GM12891 (cell line): ENCODE measurements at regions not wholly inside any gene's neighbourhood (a gene's known extent, or its start where the extent isn't known, plus 50 kb on each side); places are given as distances from the start of the nearest gene placed in this dataset.

ENCODE experiments used
- POLR2A ChIP-seq: IDR thresholded peaks from 2 replicates; pipeline ENCODE4 v1.6.1; 2011; ENCODE audit warnings: low read depth, low read length, control low read depth
- POLR2AphosphoS5 ChIP-seq: IDR thresholded peaks from 2 replicates; pipeline ENCODE4 v1.6.1; 2011; ENCODE audit warnings: low read depth, low read length, control low read depth
- TAF1 ChIP-seq: IDR thresholded peaks from 2 replicates; pipeline ENCODE4 v1.6.1; 2011; ENCODE audit warnings: low read depth, low read length, control low read depth

DNA sequence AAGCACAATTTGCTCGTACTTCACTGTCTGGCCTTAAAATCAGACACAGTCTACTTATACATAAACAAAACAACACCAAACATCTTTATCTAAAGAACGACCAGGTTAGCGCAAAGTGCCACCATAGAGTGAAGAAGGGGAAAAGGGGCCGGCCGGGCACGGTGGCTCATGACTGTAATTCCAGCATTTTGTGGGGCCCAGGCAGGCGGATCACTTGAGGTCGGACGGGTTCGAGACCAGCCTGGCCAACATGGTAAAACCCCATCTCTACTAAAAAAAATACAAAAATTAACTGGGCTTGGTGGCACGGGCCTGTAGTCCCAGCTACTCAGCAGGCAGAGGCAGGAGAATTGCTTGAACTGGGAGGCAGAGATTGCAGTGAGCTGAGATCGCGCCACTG, 118.5 kb upstream of the RIOK3 start:
- TF ChIP-seq POLR2A (no peak), POLR2AphosphoS5 (no peak), TAF1 (no peak)
